Transverse colon (tissue), 4 donors: ENCODE measurements at regions not wholly inside any gene's neighbourhood (a gene's known extent, or its start where the extent isn't known, plus 50 kb on each side); places are given as distances from the start of the nearest gene placed in this dataset.

Source experiments
- CTCF ChIP-seq, 5 experiments: fragments of 200-600 bp in 3 of 5; fragments of 450-650 bp in 2 of 5; sonication (generic) in 3 of 5; IDR thresholded peaks; 1 replicate in 2 of 5; 2 replicates in 3 of 5; pipeline ENCODE4 v1.5.1; 2016 to 2017; ENCODE audit warnings: antibody characterized with exemption in 5 of 5, inconsistent platforms in 3 of 5, mild to moderate bottlenecking in 2 of 5, moderate library complexity in 1 of 5
- EP300 ChIP-seq: sonication (generic); formaldehyde crosslinking; IDR thresholded peaks from one replicate; pipeline ENCODE4 v1.6.1; 2017; ENCODE audit warnings: antibody characterized with exemption, low read depth
- POLR2A ChIP-seq: fragments of 450-650 bp; IDR thresholded peaks from one replicate; pipeline ENCODE4 v1.6.1; 2016; ENCODE audit warnings: antibody characterized with exemption, mild to moderate bottlenecking, moderate library complexity
- POLR2AphosphoS5 ChIP-seq, 3 donors: sonication (generic); formaldehyde crosslinking; IDR thresholded peaks; one replicate each; pipeline ENCODE4 v1.6.1; 2016; ENCODE audit warnings: antibody characterized with exemption in 3 of 3

- no peak for TF ChIP-seq POLR2A
- no peak for TF ChIP-seq CTCF (IDR thresholded peaks at IDR 0.05)
- no peak for TF ChIP-seq POLR2AphosphoS5 (IDR thresholded peaks at IDR 0.05)
- TF ChIP-seq EP300, result no peak
Observed at GRCh38 chr10:117884093-117884492, 162.6 kb downstream of the RAB11FIP2 start.
